ENCODE measurements at regions not wholly inside any gene's neighbourhood (a gene's known extent, or its start where the extent isn't known, plus 50 kb on each side); places are given as distances from the start of the nearest gene placed in this dataset.
A peak's percentile ranks its signal among the peaks of the same experiment; 100 is the strongest.

DNA sequence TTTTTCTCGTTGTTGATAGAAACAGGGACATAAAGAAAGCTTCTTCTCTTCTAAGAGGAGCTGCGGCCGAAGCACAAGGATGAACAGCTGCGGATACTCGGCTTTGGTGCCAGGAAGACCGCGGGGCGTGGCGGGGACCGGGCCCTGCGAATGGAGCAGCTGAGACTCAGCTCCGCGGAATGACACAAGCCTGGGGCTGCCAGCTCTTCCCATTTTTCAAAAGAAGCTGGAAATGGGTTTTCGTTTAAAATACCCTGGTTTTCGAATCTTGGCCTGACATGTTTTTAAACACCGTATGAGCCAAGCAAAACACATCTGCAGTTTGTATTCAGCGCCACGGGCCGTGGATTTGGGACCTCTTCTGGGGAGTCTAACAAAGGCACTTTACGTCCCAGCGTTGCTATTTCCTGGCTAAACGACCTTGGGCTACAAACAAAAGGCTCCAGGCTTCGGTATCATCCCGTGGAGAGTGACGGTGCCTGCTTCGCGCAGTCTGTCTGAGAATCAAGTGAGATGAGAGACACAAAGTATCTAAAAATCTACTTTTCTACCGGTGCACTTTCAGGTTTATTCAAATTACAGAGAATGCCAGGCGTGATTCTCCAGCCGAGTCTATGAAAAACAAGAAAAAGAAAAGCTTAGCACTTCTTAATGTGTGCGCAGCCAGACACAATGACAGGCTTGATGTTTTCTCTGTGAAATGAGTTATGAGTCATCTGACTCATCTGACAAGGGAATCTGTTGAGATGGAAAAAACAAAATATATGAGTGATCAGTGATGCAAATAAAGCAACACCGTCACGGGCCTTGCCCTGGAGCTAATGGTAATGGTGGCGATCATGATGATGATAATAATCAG lies 114.0 kb upstream of the TMEM132D start:
- DNase-seq = peak; percentile 25

DNA sequence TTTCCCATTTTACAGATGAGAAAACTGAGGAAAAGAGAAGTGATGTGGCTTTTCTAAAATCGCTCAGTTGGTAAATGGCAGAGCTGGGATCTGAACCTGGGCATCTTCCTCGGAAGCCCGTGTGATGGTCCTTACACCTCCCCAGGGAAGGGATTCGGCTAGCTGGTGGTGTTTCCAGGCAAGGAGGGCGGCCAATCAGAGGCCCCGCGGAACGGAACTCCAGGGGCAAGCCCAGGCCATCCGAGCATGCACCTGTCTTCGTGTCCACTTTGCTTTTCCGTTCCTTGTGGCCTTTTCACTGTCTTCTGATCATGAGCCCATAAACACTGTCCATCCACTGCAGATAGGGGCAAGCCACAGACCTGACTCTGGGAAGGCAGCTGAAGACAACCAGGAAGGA lies 114.8 kb upstream of the TMEM132D start:
- no peak for DNase-seq

DNA sequence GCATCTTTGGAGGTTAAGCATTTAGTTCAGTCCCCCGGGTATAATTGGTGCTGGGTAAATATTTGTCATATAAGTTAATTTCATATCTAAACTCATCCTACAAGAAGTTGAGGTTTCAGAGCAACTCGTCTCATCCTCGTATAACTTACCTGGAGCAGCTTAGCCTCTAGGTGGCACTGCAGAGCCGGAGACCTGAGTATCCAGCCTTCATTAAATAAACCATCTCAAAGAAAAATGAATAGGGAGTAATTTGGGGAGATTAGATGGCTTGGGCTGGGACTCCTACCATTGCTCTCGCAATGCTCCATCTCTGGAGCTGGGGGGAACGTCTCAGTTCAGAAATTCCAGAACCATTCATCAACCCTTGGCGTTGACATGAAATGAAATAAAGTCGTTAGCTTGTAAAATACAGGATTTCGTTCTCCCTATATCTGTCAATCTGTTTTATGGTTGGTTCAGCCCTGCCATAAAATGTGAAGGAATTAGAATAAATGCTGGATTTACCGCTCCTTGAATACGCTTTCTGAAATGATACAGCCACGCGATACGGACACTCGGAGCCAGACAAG lies 122.9 kb upstream of the TMEM132D start:
- peak; percentile 35 for DNase-seq

DNA sequence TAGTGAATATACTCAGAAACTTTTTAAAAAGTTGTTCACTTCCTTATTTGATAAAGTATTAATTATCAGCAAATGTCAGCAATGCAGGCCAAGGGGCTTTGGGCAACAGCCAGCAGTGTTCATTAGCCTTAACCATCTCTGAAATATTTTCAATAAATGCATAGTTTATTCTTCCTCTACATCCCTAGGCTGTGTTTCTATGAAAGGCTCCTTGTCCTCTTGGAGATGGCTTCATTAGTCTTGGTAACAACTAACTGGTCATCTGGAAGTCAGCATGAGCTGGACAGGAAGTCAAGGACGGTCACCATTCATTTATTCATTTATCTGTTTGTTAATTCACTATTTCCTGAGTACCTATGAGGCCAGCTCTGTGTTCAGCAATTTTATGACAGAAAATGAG lies 124.0 kb upstream of the TMEM132D start:
- no peak for DNase-seq

DNA sequence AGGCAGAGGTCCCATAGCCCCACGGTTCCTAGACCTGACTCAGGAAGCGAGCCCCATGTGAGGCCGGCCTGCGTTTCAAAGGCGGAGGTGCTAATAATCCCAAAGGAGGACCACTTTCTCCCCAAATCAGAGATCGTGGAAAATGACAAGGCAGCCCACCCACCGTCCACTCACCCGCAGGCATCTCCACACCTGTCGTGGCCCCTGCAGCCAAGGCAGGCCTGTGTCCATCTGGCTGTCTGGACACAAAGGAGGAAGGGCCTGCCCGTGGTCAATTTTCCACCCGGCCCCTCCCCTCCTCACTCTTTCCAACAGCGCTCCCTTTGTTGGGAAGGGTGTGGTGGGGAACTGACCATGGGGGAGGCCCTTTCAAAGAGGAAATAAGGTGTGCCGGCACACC lies 125.3 kb upstream of the TMEM132D start:
- DNase-seq = no peak

DNA sequence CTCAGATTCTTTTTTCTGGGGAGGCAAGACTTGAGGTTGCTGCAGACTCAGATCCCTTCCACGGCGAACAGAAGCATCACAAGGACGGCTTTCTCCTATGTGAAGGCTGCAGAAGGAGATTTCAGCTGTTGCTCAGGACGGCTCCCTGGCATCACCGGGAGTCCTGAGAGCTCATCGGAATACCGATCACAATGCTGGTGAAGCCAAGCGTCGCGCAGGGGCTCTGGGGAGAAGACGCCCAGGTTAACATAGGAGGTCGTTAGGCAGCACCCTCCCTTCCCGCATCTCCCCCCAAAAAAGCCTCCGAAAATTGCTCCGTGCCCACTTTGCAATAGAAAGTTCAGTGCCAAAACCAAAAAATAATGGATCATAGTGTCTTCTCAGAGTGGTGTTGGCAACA lies 127.2 kb upstream of the TMEM132D start:
- no peak for DNase-seq

DNA sequence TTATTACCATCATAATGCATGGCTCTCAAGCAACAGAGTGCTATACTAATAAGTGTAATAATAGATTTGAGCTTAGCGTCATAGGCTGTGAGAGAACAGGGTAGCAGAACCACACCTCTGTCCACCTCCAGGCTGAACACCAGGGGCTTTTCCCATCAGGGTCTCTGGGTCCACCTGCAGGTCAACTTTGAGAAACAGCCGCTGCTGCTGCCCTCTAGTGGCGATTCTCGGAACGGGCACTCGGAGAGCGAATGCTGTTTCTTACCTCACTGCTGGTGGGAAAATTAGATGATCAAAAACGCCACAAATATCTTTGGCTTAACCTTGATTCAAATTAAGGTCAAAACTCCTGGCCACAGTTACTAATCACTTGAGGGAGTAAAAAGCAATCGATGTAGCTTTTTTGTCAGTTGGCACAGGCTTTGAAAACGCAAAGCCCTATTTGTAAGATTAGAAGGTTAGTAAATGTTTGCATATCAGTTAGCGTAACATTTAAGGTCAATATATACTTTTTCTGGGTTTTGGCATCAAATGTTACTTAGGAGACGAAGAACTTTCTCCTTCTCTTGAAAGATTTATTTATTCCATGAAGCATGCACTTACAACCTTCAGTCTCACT lies 127.9 kb upstream of the TMEM132D start:
- peak; percentile 41 for DNase-seq

DNA sequence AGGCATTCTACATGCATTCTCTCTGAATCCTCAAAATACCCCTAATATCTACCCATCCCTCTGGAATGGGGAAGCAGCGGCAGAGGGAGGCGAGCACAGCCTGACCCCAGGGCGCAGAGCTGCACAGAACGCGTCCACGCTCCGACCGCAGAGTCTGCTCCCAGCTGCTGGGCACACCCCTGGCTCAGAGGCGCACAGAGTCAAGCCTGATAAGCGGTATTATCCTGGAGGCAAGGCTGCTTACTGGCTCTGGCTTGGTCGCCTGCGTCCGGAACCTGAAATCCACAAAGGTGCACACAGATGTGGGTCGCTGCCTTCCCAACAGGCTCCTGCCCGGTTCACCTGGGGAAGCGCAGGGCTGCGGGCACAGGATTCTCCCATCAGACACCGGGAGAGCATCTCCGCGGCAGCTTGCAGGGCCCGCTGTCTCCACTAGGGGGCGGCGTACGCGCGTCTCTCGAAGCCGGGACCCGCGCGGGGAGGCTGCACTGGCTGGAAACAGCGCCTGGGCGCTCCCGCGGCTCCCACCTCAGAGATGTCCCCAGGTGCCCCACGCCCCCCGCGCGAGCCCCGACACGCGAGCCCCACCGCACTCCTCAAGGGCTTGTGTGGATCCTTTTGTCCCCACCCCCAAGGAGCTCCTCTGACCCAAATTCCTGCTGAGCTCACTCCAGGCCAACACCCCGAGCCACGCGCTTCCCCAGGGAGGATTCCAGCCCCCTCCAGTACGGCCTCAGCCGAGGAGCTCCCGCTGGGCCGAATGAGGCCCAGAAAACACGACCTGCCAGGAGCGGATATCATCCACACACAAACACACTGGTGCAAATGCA lies 120.1 kb upstream of the FZD10 start:
- peak; percentile 51 for DNase-seq

DNA sequence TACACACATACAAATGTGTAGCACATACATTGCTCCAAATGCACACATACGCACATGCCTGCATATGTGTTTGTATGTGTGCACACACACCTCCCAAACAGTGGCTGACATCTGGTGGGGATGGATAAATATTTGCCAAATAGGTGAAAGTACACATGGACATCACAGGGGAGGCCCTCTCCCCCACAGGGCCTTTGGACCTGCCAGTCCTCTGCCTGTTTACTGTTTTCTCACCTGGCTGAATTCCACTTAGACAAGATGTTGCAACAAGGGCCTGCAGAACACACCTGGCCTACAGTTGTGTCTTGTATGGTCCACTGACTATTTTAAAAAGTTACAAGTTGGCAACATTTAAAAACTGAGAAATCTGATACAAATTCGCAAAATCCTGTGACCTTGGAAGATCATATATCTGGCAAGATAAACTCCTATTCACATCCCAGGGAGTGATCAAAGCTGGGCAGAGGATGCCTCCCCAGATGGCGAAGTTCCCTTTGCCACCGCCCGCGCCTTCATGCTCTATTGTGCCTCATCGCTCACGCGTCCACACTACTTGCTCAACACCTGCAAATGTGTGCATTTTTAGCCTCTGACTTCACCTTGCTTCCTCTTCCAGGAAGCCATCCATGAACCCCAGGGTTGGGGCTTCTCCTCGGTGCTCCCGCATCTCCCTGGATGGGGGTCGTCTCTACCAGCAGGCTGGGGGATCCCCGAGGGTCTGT lies 118.4 kb upstream of the FZD10 start:
- peak; percentile 33 for DNase-seq

DNA sequence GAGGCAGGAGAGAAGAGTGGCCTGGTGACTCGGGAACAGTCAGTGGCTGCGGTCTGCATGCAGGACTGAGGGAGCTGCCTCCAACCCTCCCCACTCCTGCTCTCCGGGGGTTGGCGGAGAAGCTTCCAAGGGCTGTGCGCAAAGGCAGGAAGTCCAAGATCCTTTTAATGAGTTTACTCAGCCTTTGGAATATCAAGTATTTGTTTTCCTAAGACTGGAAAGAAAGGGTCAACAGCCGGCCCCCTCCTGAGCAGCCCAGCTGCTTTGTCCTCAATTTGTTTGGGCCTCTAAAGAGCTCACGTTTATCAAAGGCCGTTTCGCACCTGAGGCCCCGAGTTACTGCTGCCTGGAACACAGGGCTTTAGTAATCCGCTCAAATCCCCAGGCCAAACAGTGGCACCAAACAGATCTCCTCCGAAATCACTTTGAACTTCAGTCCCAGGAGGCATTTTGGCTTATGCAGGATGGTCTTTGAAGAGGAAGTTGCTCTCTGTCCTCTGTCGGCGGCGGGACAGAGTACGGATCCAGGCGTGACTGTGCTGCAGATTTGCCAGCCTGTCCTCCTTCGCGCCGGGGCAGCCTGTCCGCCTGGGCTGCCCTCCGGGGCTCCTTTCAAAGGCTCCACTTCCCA lies 117.2 kb upstream of the FZD10 start:
- peak; percentile 83 for DNase-seq

DNA sequence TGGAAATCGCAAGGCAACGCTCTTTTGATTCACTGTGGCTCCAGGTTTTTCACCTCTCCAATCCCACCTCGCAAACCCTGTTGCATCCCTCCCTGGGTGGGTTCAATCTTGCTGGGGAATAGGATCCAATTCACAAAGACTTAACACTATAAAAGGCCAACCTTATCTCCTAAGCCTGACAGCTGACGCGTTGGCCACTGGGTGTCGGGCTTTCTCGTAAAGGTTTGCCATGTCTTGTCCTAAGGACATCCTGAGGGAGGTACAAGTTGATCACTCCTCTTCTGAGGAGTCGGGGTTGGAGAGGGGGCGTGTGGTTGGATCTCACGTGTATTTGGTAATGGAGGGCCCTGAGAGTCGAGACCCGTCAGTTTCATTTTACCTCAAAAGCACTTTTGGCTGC lies 112.6 kb upstream of the FZD10 start:
- no peak for DNase-seq

DNA sequence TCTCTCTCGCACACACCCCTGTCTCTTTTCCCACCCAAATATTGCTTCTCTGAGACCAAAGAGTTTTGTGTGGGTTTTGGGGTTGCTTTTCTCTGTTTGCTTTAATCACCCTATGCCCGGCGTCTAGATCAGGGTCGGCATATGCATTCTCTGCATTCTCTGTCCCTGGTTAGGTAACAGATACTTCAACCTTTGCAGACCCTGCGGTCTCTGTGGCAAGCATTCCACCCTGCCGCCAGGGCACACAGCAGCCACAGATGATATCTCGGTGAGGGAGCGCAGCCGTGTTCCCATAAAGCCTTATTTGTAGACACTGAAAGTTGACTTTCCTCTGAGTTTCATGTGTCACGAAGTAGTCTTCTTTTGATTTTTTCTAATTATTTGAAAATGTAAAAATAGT lies 110.4 kb upstream of the FZD10 start:
- DNase-seq = no peak

DNA sequence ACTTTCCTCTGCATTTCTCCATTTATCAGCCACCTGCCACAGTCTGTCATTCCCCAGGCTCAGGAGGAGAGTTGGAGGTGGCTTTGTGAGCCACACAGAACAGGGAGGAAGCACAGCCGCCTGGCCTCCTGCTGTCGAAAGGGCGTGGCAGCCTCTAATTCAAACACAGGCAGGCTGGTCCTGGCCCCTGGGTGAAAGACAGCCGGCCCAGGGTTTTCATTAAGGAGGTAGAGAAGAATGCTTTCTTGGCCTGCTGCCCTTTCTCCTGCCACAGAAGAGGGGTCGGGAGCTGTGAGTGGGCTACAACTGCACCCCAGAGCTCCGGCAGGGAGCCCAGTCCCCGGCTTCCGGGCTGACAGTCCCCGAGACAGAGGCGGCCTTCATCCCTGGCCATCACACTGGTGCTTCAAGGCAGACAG lies 108.6 kb upstream of the FZD10 start:
- peak; percentile 70 for DNase-seq

DNA sequence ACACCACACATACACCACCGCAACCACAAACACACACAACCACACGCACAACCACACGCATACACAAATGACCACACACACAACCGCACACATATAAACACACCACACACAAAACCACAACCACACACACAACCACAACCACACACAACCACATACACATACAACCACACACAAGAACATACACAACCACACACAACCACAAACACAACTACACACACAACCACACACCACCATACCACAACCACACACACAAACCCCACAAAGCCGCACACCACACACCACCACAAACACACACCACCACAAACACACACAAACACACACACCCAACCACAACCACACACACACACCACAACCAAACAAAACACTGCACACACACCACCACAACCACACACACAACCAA lies 107.5 kb upstream of the FZD10 start:
- DNase-seq = no peak

DNA sequence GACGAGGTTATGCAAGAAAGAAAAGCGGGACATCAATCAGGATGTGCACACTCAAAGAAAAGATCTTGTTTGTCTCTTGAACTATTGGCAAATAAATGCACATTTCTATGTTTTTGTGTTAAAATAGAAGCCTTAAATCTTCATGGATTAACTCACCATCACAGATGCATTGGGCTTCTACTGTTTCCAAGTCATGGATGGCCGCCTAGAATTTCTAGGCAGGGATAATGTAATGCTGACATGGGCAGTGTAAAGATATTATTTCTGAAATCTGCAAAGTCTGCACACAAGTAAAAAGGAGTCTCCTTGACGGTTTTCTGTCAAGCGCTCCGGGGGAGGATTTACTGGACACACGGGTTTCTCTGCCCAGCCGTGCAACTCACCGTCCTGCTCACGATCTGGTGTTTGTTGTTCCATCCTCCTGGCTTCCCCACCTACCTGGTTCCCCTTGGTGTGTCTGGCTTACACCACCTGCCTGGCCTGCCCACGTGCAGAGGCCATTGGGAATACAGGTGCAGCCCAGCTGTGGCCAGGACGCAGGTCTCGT lies 103.3 kb upstream of the FZD10 start:
- DNase-seq = no peak

DNA sequence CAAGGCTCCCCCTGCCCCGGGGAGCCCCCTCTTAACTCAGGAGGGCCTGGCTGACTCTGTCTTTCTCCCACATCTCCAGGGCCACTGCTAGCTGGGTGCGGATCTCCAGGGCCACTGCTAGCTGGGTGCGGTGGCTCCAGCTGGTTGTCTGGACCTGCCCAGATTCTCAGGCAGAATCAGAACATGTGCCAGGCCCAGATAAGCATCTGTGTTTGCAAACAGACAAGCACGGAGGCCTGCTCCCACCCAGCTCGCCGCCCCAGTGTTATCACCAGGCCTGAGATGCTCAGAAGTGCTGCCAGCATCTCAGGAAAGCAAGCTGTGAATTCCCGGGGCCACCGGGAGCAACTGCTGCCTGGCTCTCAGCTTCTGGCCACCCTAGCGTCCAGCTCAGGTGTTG lies 98.4 kb upstream of the FZD10 start:
- DNase-seq = no peak

DNA sequence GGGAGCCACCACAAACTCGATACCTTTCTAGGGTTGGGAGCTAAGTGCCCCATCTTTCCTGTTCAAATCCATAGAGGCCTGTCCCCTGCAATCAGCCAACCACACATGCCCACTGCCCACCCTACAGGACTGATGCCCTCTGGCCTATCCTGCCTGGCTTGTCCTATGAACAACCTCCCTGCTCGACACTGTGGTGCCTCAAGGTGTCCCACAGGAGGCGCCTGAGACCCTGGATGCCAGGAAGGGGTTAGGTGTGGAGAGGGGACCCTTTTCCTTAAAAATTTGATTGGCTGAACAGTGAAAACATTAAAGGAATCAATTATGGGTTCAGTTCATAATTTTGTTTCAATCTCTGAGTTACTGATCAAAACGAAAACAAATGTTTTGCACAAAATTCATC lies 97.3 kb upstream of the FZD10 start:
- no peak for DNase-seq

DNA sequence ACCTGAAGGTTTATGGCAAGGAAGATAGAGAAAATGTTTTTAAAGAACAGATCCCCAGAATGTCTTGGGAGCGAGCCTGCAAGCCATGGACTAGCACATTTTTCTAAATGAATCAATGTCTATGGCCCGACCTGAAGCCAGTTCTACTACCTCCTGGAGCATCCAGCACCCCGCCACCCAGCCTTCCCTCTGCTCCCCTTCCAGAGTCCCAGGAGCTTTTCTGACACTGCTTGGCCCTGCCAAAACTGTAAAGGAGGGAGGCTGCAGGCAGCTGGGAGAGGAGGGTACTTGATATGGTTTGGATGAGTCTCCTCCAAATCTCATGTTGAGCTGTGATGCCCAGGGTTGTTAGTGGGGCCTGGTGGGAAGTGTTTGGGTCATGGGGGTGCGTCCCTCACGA lies 95.5 kb upstream of the FZD10 start:
- DNase-seq = no peak

DNA sequence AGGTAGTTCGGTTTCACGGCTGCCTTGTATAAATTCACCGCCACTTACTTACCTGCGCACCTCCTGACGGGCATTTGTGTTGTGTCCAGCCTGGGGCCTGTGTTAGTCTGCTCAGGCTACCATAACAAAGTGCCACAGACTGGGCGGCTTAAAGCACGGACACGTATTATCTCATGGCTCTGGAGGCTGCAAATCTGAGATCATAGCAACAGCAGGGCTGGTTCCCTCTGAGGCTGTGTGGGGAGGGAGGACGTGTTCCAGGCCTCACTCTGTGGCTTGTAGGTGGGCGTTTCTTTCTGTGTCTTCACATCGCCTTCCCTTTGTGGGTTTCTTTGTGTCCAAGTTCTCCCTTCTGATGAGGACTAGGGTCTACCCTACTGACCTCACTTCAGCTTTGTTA lies 93.5 kb upstream of the FZD10 start:
- DNase-seq = no peak

DNA sequence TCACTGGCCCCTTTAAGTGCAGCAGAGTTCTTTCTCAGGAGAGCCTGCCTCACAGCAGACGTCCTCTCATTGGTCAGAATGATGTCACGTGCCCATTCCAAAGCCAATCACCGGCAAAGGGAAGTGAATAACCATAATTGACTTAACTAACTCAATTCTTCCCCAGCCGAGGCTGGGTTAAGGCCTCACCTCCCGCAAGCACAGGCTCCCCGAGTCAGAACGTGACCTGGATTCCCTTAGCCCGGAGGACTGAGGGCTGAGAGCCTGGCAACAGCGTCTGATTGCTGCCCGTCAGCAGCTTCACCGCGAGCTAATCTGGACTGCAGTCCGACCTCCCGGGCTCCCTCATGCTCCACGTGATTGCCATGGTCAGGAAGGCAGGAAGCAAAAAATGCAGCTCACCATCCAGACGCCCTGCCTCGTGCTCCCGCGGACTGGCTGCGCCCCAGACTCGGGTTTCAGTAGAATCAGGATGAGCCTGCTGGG lies 92.1 kb upstream of the FZD10 start:
- no peak for DNase-seq

DNA sequence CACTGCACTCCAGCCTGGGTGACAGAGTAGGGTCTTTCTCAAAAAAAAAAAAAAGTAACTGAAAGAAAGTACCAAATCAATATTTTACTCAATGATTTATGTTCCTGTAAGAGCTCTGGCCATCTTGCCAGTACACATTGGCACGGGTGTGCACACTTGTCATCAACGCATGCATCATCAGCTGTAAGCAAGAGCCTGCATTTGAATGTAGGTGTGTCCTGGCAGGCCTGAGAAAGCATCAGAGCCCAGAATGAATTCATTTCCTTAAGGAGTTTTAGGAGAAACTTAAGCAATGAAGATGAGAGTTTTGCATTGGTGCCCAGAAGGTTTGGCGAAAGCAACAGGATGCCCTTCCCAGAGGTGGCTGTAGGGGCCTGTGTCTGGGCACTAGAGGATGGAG lies 88.5 kb upstream of the FZD10 start:
- DNase-seq = no peak
